LoVo (cell line): ENCODE measurements at regions not wholly inside any gene's neighbourhood (a gene's known extent, or its start where the extent isn't known, plus 50 kb on each side); places are given as distances from the start of the nearest gene placed in this dataset.
"Not testable (repeated sequence)": the region's sequence is repeated elsewhere in the genome, so short reads cannot be mapped to it uniquely, and the experiment has no call there.

Experiments
- DNase-seq: peaks from one replicate; pipeline ENCODE4 v3.0.0-alpha.2; 2016; ENCODE audit warnings: low spot score

GRCh38 chr12:127571578-127571977, 695.4 kb upstream of the TMEM132C start:
- DNase-seq, result no peak

GRCh38 chr12:127579446-127579845, 687.5 kb upstream of the TMEM132C start:
- DNase-seq, result no peak

- no peak for DNase-seq
Measured at GRCh38 chr12:127582074-127582473, 684.9 kb upstream of the TMEM132C start.

GRCh38 chr12:127583041-127583440, 683.9 kb upstream of the TMEM132C start:
- DNase-seq, result no peak

- no peak for DNase-seq
Measured at GRCh38 chr12:127588249-127588648, 678.7 kb upstream of the TMEM132C start.

GRCh38 chr12:127589541-127589940, 677.4 kb upstream of the TMEM132C start:
- no peak for DNase-seq

- DNase-seq, result no peak
Measured at GRCh38 chr12:127590868-127591267, 676.1 kb upstream of the TMEM132C start.

GRCh38 chr12:127592245-127592644, 674.7 kb upstream of the TMEM132C start:
- no peak for DNase-seq

- no peak for DNase-seq
Measured at GRCh38 chr12:127594351-127594970, 672.5 kb upstream of the TMEM132C start.

GRCh38 chr12:127595506-127595905, 671.5 kb upstream of the TMEM132C start:
- no peak for DNase-seq

GRCh38 chr12:127596891-127597290, 670.1 kb upstream of the TMEM132C start:
- no peak for DNase-seq

- no peak for DNase-seq
Measured at GRCh38 chr12:127599436-127599835, 667.5 kb upstream of the TMEM132C start.

- DNase-seq, result no peak
Measured at GRCh38 chr12:127600211-127600610, 666.8 kb upstream of the TMEM132C start.

- no peak for DNase-seq
Measured at GRCh38 chr12:127606476-127607015, 660.4 kb upstream of the TMEM132C start.

GRCh38 chr12:127607146-127607725, 659.7 kb upstream of the TMEM132C start:
- DNase-seq, result no peak

- not testable (repeated sequence) for DNase-seq
Measured at GRCh38 chr12:127608359-127608758, 658.6 kb upstream of the TMEM132C start.

- no peak for DNase-seq
Measured at GRCh38 chr12:127613056-127613455, 653.9 kb upstream of the TMEM132C start.

GRCh38 chr12:127619869-127620734, 646.9 kb upstream of the TMEM132C start:
- no peak for DNase-seq

GRCh38 chr12:127620735-127621355, 646.1 kb upstream of the TMEM132C start:
- DNase-seq, result no peak

- DNase-seq, result no peak
Measured at GRCh38 chr12:127621366-127621765, 645.6 kb upstream of the TMEM132C start.

GRCh38 chr12:127623362-127623761, 643.6 kb upstream of the TMEM132C start:
- peak; percentile 7 for DNase-seq

- no peak for DNase-seq
Measured at GRCh38 chr12:127625176-127625771, 641.7 kb upstream of the TMEM132C start.
